Hepatocyte (in vitro differentiated cells): ENCODE measurements at regions not wholly inside any gene's neighbourhood (a gene's known extent, or its start where the extent isn't known, plus 50 kb on each side); places are given as distances from the start of the nearest gene placed in this dataset.
A peak's percentile ranks its signal among the peaks of the same experiment; 100 is the strongest.

Experiments used
- DNase-seq: peaks from one replicate; pipeline ENCODE4 v3.0.0-alpha.2; 2016; ENCODE audit warnings: low spot score
- H2AFZ ChIP-seq: fragments of 200-600 bp; sonication (generic); 2 replicates; pipeline ENCODE4 v1.6.0; 2016; ENCODE audit warnings: antibody characterized with exemption, mild to moderate bottlenecking
- H3K27ac ChIP-seq: fragments of 200-600 bp; sonication (generic); 2 replicates; pipeline ENCODE4 v1.5.1; 2016; ENCODE audit warnings: mild to moderate bottlenecking
- H3K27me3 ChIP-seq: fragments of 200-600 bp; sonication (generic); 2 replicates; pipeline ENCODE4 v1.6.1; 2016
- H3K36me3 ChIP-seq: fragments of 200-600 bp; sonication (generic); replicated peaks from 2 replicates; pipeline ENCODE4 v1.5.1; 2016; ENCODE audit warnings: low read depth; ENCODE audit not compliant: insufficient read depth
- H3K4me1 ChIP-seq: fragments of 200-600 bp; sonication (generic); 2 replicates; pipeline ENCODE4 v1.5.1; 2016; ENCODE audit warnings: mild to moderate bottlenecking, moderate library complexity; ENCODE audit not compliant: insufficient read depth
- H3K4me2 ChIP-seq: fragments of 200-600 bp; sonication (generic); 2 replicates; pipeline ENCODE4 v1.6.0; 2016
- H3K4me3 ChIP-seq: fragments of 200-600 bp; sonication (generic); 2 replicates; pipeline ENCODE4 v1.5.1; 2016; ENCODE audit warnings: mild to moderate bottlenecking
- H3K79me2 ChIP-seq: fragments of 200-600 bp; sonication (generic); 2 replicates; pipeline ENCODE4 v1.6.0; 2017; ENCODE audit warnings: mild to moderate bottlenecking
- H3K9me2 ChIP-seq: fragments of 200-600 bp; sonication (generic); replicated peaks from 2 replicates; pipeline ENCODE4 v1.6.0; 2017; ENCODE audit warnings: mild to moderate bottlenecking; ENCODE audit not compliant: insufficient read depth
- H3K9me3 ChIP-seq: fragments of 200-600 bp; sonication (generic); 2 replicates; pipeline ENCODE4 v1.5.1; 2016; ENCODE audit warnings: low read depth, mild to moderate bottlenecking
- H4K20me1 ChIP-seq: fragments of 200-600 bp; sonication (generic); 2 replicates; pipeline ENCODE4 v1.6.0; 2016; ENCODE audit warnings: mild to moderate bottlenecking; ENCODE audit not compliant: insufficient read depth, poor library complexity, severe bottlenecking
- EZH2 ChIP-seq: fragments of 200-600 bp; sonication (generic); IDR thresholded peaks from 2 replicates; pipeline ENCODE4 v1.6.1; 2016; ENCODE audit warnings: antibody characterized with exemption, mild to moderate bottlenecking, borderline replicate concordance
- EZH2phosphoT487 ChIP-seq: fragments of 200-600 bp; sonication (generic); IDR thresholded peaks from one replicate; pipeline ENCODE4 v1.6.1; 2018; ENCODE audit warnings: antibody characterized with exemption, mild to moderate bottlenecking, low read depth, moderate library complexity; ENCODE audit not compliant: unreplicated experiment, severe bottlenecking
- WGBS: methylation state at CpG from one replicate; pipeline ENCODE4 v1.1.6; 2016; ENCODE audit warnings: low lambda C conversion rate; ENCODE audit errors: missing lambda C conversion rate; 5-methylcytosine and 5-hydroxymethylcytosine counted together
- TF ChIP-seq, protein P1 (sequence below): fragments of 200-600 bp; sonication (generic); IDR thresholded peaks from 2 replicates; pipeline ENCODE4 v1.5.1; 2016; ENCODE audit warnings: antibody characterized with exemption, mild to moderate bottlenecking; ENCODE audit not compliant: poor library complexity

DNA sequence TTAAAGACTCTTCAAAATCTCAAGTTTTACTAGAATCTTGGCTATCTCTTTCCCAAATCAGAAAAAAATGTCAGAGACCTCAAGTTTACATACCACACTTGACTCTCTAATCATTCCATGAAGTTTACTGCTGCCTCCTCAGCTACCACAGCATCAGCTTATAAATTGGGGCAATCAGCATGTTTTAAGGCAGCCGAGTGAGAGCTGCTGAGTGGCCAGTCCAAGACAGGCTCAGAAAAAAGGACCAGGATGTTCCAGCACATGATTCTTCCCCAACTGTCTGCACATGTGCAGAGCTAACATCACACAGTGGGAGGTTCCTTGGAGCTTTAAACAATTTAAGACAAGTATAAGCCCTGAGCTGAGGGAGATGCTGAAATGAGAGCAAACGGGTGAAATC lies 140.6 kb upstream of the NUDT7 start:
- Histone ChIP-seq H3K4me3 (no peak overlapping the region), H3K27ac (no peak overlapping the region), H3K4me2 (no peak overlapping the region), H3K9me3 (no peaks in the 10 kb centered on the region), H3K9me2 (no peaks in the 10 kb centered on the region), H3K27me3 (peaks cover 3% of the 10 kb centered on the region), H2AFZ (no peak overlapping the region), H3K4me1 (peaks cover 4% of the 10 kb centered on the region), H3K79me2 (no peaks in the 10 kb centered on the region), H3K36me3 (no peaks in the 10 kb centered on the region), H4K20me1 (no peaks in the 10 kb centered on the region)
- TF ChIP-seq, protein P1, sequence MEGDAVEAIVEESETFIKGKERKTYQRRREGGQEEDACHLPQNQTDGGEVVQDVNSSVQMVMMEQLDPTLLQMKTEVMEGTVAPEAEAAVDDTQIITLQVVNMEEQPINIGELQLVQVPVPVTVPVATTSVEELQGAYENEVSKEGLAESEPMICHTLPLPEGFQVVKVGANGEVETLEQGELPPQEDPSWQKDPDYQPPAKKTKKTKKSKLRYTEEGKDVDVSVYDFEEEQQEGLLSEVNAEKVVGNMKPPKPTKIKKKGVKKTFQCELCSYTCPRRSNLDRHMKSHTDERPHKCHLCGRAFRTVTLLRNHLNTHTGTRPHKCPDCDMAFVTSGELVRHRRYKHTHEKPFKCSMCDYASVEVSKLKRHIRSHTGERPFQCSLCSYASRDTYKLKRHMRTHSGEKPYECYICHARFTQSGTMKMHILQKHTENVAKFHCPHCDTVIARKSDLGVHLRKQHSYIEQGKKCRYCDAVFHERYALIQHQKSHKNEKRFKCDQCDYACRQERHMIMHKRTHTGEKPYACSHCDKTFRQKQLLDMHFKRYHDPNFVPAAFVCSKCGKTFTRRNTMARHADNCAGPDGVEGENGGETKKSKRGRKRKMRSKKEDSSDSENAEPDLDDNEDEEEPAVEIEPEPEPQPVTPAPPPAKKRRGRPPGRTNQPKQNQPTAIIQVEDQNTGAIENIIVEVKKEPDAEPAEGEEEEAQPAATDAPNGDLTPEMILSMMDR = no peak
- no peak for TF ChIP-seq EZH2phosphoT487
- TF ChIP-seq EZH2 = no peak
- WGBS = 34% methylated on average over 2 of the region's 2 CpGs
- DNase-seq = no peak

GRCh38 chr16:77584205-77584859 lies 138.0 kb upstream of the NUDT7 start:
- no peaks in the 10 kb centered on the region for H3K36me3 ChIP-seq
- no peaks in the 10 kb centered on the region for H3K79me2 ChIP-seq
- H3K4me3 ChIP-seq = no peak overlapping the region
- no peaks in the 10 kb centered on the region for H4K20me1 ChIP-seq
- H3K9me2 ChIP-seq = no peaks in the 10 kb centered on the region
- no peaks in the 10 kb centered on the region for H3K4me1 ChIP-seq
- no peak overlapping the region for H3K4me2 ChIP-seq
- no peak overlapping the region for H3K27ac ChIP-seq
- peak; percentile 74 for DNase-seq
- TF ChIP-seq EZH2phosphoT487 = no peak
- TF ChIP-seq, protein P1 = peak; percentile 95
- TF ChIP-seq EZH2 = no peak
- no peak overlapping the region for H2AFZ ChIP-seq
- H3K27me3 ChIP-seq = peaks cover 3% of the 10 kb centered on the region
- no peaks in the 10 kb centered on the region for H3K9me3 ChIP-seq
- 34% methylated on average over 7 of the region's 7 CpGs for WGBS

- H3K27ac ChIP-seq = no peak overlapping the region
- no peak overlapping the region for H2AFZ ChIP-seq
- H4K20me1 ChIP-seq = no peaks in the 10 kb centered on the region
- no peaks in the 10 kb centered on the region for H3K9me2 ChIP-seq
- H3K4me1 ChIP-seq = no peaks in the 10 kb centered on the region
- no peak overlapping the region for H3K4me2 ChIP-seq
- H3K36me3 ChIP-seq = no peaks in the 10 kb centered on the region
- H3K27me3 ChIP-seq = peaks cover 3% of the 10 kb centered on the region
- H3K4me3 ChIP-seq = no peak overlapping the region
- H3K9me3 ChIP-seq = no peaks in the 10 kb centered on the region
- no peaks in the 10 kb centered on the region for H3K79me2 ChIP-seq
- WGBS = 78% methylated on average over 16 of the region's 16 CpGs
- TF ChIP-seq, protein P1 = no peak
- TF ChIP-seq EZH2phosphoT487 (no peak), EZH2 (no peak)
- no peak for DNase-seq
Measured at GRCh38 chr16:77585379-77586251, 136.7 kb upstream of the NUDT7 start.
